Choroid plexus epithelial cell (primary cell): ENCODE measurements at regions not wholly inside any gene's neighbourhood (a gene's known extent, or its start where the extent isn't known, plus 50 kb on each side); places are given as distances from the start of the nearest gene placed in this dataset.

Experiments used
- DNase-seq: peaks from one replicate; pipeline ENCODE4 v3.0.0-alpha.2; 2010; ENCODE audit warnings: low read depth
- H3K4me3 ChIP-seq: 2 replicates; pipeline ENCODE4 v1.5.1; 2011; ENCODE audit warnings: low read depth, mild to moderate bottlenecking, control low read depth, low read length, moderate library complexity
- TF ChIP-seq, protein P1 (sequence below): conservative IDR thresholded peaks from 2 replicates; pipeline ENCODE4 v1.5.1; 2011; ENCODE audit warnings: low read depth, mild to moderate bottlenecking, control low read depth, inconsistent platforms, low read length, moderate library complexity

DNA sequence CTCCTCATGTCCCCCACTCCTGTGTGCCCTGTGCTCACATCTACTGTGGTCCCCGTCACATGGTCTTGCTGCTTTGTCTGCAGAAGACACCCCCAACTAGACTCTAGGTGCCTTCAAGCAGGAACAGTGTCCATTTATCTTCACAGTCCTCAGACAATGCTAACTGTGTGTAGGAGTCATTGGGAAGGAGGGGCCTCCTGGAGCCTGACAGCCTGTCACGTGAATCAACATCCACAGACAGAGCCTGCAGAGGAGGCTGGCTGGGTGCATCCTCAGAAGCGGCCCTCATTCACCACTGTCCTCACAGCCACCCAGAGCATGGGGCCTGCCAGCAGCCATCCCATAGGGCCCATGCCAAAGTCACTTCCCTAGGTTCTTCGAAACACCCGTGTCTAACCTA, 98.7 kb downstream of the MED10 start:
- no peak overlapping the region for H3K4me3 ChIP-seq
- DNase-seq: no peak
- TF ChIP-seq, protein P1, sequence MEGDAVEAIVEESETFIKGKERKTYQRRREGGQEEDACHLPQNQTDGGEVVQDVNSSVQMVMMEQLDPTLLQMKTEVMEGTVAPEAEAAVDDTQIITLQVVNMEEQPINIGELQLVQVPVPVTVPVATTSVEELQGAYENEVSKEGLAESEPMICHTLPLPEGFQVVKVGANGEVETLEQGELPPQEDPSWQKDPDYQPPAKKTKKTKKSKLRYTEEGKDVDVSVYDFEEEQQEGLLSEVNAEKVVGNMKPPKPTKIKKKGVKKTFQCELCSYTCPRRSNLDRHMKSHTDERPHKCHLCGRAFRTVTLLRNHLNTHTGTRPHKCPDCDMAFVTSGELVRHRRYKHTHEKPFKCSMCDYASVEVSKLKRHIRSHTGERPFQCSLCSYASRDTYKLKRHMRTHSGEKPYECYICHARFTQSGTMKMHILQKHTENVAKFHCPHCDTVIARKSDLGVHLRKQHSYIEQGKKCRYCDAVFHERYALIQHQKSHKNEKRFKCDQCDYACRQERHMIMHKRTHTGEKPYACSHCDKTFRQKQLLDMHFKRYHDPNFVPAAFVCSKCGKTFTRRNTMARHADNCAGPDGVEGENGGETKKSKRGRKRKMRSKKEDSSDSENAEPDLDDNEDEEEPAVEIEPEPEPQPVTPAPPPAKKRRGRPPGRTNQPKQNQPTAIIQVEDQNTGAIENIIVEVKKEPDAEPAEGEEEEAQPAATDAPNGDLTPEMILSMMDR: no peak

- TF ChIP-seq, protein P1: no peak
- DNase-seq: no peak
- H3K4me3 ChIP-seq: no peak overlapping the region
Measured at GRCh38 chr5:6274846-6275543, 103.4 kb downstream of the MED10 start.

- TF ChIP-seq, protein P1: no peak
- H3K4me3 ChIP-seq: no peak overlapping the region
- no peak for DNase-seq
Measured at GRCh38 chr5:6273749-6274148, 104.6 kb downstream of the MED10 start.

- no peak for DNase-seq
- TF ChIP-seq, protein P1: no peak
- H3K4me3 ChIP-seq: no peak overlapping the region
Measured at GRCh38 chr5:6273090-6273735, 105.1 kb downstream of the MED10 start.

- no peak overlapping the region for H3K4me3 ChIP-seq
- TF ChIP-seq, protein P1: no peak
- DNase-seq: no peak
Measured at GRCh38 chr5:6269925-6270324, 108.4 kb downstream of the MED10 start.

GRCh38 chr5:6266671-6267197, 111.6 kb downstream of the MED10 start:
- TF ChIP-seq, protein P1: no peak

More at GRCh38 chr5:6266671-6267197, 111.6 kb downstream of the MED10 start:
- no peak overlapping the region for H3K4me3 ChIP-seq
- DNase-seq: no peak
